ENCODE measurements at regions not wholly inside any gene's neighbourhood (a gene's known extent, or its start where the extent isn't known, plus 50 kb on each side); places are given as distances from the start of the nearest gene placed in this dataset.

DNA sequence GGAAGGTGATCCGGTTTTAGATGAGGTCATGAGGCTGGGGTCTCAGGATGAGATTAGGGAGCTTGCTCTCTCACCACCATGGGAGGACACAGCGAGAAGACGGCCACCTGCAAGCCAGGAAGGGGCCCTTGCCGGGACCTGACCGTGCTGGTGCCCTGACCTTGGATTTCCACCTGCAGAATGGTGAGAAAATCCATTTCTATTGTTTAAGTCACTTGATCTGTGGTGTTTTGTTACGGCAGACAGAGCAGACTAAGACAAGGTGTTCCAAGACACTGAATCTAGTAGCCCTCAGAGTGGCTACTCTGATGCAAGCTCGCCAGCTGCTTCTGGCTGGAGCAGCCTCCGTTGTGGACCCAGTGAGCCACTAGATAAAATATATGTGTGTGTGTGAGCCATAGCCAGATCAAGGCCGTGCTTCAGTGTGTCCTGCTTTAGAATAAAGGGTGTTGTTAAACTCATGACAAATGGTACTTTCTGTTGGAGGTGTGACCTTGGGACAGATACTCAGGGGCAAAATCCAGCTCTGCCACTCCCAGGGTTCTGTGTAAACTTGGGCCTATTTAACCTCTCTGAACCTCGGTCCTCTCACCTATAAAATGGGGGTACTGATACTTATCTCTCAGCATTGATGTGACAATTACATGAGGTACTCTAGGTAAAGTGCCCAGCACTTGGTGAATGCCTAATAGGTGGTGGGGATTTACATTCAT lies 67.9 kb upstream of the STX18 start:
- CTCF ChIA-PET: no interaction called here
- no peak overlapping the region for H3K27ac ChIP-seq (ENCODE audit: control insufficient read depth, insufficient read depth)
- ATAC-seq: no peak
- RAD21 ChIA-PET (ENCODE audit: unreplicated experiment): no interaction called here
- H3K79me2 ChIP-seq (ENCODE audit: control insufficient read depth, insufficient read depth, low read length): no peaks in the 10 kb centered on the region
- no peaks in the 10 kb centered on the region for H3K36me3 ChIP-seq (ENCODE audit: control insufficient read depth in 2 of 2, insufficient read depth in 2 of 2, low read length in 1 of 2)
- no peak overlapping the region for H3K4me3 ChIP-seq
- no peak overlapping the region for H2AFZ ChIP-seq (ENCODE audit: control insufficient read depth, low read depth, low read length)
- BruUV-seq (replicated peaks): no TSS peak
- H3K9ac ChIP-seq (ENCODE audit: control insufficient read depth, insufficient read depth, low read length): no peak overlapping the region
- no peak for FAIRE-seq
- SMC1A ChIA-PET (ENCODE audit: uncharacterized antibody, unreplicated experiment): interaction anchor here (1.5 kb wide), 1 partner anchor 10 kb away, joined by 3 read pairs; no protein-coding TSS in a partner anchor
- no peaks in the 10 kb centered on the region for H3K9me3 ChIP-seq (replicated peaks; ENCODE audit: control insufficient read depth, insufficient read depth, low read length)
- in situ Hi-C loops (cut with MboI): no loop called here
- intact Hi-C loops (cut with micrococcal nuclease; ENCODE audit: unreplicated experiment): no loop called here
- no peaks in the 10 kb centered on the region for H4K20me1 ChIP-seq (ENCODE audit: control insufficient read depth, insufficient read depth)
- no peaks in the 10 kb centered on the region for H3K4me1 ChIP-seq (ENCODE audit: control insufficient read depth, insufficient read depth, low read length)
- WGBS (ENCODE audit: insufficient coverage, insufficient replicate concordance, low lambda C conversion rate, missing lambda C conversion rate): 93% methylated on average over 10 of the region's 10 CpGs
- H3K4me2 ChIP-seq (ENCODE audit: control insufficient read depth, insufficient read depth): no peak overlapping the region
- DNase-seq (ENCODE audit: low read depth, low spot score): no peak
- no peaks in the 10 kb centered on the region for H3K27me3 ChIP-seq (replicated peaks in 1 of 2; ENCODE audit: control insufficient read depth in 2 of 2, insufficient read depth in 2 of 2, low read length in 1 of 2)
- TF ChIP-seq SMAD5 (IDR thresholded peaks at IDR 0.05; ENCODE audit: low read depth) (no peak), BACH1 (IDR thresholded peaks at IDR 0.05; ENCODE audit: borderline replicate concordance) (no peak), MEF2B (IDR thresholded peaks at IDR 0.05; ENCODE audit: partially characterized antibody, poor library complexity, severe bottlenecking) (no peak), JUND (IDR thresholded peaks at IDR 0.05; ENCODE audit: low read depth, low read length) (no peak), ZNF217 (IDR thresholded peaks at IDR 0.05) (no peak), NFIC (IDR thresholded peaks at IDR 0.05; ENCODE audit: low read depth, low read length) (no peak), MYC (IDR thresholded peaks at IDR 0.05; ENCODE audit: insufficient read depth, insufficient read length, insufficient replicate concordance, low read length, severe bottlenecking) (no peak), PAX5 (IDR thresholded peaks at IDR 0.05; ENCODE audit: borderline replicate concordance, low read depth, low read length) (no peak), ZNF207 (IDR thresholded peaks at IDR 0.05; ENCODE audit: borderline replicate concordance) (no peak), MTA2 (IDR thresholded peaks at IDR 0.05; ENCODE audit: low read depth) (no peak), CEBPB (IDR thresholded peaks at IDR 0.05; ENCODE audit: borderline replicate concordance in 1 of 2, low read depth in 2 of 2, low read length in 2 of 2) (no peak), POLR2A (IDR thresholded peaks at IDR 0.05; ENCODE audit: low read depth, low read length) (no peak)
- TF ChIP-seq, protein P1, sequence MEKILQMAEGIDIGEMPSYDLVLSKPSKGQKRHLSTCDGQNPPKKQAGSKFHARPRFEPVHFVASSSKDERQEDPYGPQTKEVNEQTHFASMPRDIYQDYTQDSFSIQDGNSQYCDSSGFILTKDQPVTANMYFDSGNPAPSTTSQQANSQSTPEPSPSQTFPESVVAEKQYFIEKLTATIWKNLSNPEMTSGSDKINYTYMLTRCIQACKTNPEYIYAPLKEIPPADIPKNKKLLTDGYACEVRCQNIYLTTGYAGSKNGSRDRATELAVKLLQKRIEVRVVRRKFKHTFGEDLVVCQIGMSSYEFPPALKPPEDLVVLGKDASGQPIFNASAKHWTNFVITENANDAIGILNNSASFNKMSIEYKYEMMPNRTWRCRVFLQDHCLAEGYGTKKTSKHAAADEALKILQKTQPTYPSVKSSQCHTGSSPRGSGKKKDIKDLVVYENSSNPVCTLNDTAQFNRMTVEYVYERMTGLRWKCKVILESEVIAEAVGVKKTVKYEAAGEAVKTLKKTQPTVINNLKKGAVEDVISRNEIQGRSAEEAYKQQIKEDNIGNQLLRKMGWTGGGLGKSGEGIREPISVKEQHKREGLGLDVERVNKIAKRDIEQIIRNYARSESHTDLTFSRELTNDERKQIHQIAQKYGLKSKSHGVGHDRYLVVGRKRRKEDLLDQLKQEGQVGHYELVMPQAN (conservative IDR thresholded peaks at IDR 0.05): no peak
- TF ChIP-seq, protein P2, sequence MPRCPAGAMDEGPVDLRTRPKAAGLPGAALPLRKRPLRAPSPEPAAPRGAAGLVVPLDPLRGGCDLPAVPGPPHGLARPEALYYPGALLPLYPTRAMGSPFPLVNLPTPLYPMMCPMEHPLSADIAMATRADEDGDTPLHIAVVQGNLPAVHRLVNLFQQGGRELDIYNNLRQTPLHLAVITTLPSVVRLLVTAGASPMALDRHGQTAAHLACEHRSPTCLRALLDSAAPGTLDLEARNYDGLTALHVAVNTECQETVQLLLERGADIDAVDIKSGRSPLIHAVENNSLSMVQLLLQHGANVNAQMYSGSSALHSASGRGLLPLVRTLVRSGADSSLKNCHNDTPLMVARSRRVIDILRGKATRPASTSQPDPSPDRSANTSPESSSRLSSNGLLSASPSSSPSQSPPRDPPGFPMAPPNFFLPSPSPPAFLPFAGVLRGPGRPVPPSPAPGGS (IDR thresholded peaks at IDR 0.05; ENCODE audit: borderline replicate concordance, insufficient read depth, low read depth, low read length, poor library complexity, severe bottlenecking): no peak
- POLR2A ChIA-PET: interaction anchor here (0.6 kb wide), 1 partner anchor 102 kb away, joined by 3 read pairs; no protein-coding TSS in a partner anchor

Measured in GM12878 (cell line).